ENCODE measurements at regions not wholly inside any gene's neighbourhood (a gene's known extent, or its start where the extent isn't known, plus 50 kb on each side); places are given as distances from the start of the nearest gene placed in this dataset.

GRCh38 chr4:126756050-126756829, 876.5 kb upstream of the INTU start:
- TF ChIP-seq CTCF (IDR thresholded peaks at IDR 0.05 in 4 of 5, conservative IDR thresholded peaks at IDR 0.05 in 1 of 5) (no peak), POLR2A (IDR thresholded peaks at IDR 0.05) (no peak)
